DMS79 (cell line): ENCODE measurements at regions not wholly inside any gene's neighbourhood (a gene's known extent, or its start where the extent isn't known, plus 50 kb on each side); places are given as distances from the start of the nearest gene placed in this dataset.

Experiments used
- DNase-seq: peaks from one replicate; lab custom pipeline; 2025; lab: John Stamatoyannopoulos, UW

GRCh38 chr14:101025696-101026095 is 122.2 kb upstream of the RTL1 start:
- DNase-seq = no peak

- no peak for DNase-seq
These were observed 122.8 kb upstream of the RTL1 start for GRCh38 chr14:101026341-101026740.

GRCh38 chr14:101027291-101027690 is 123.8 kb upstream of the RTL1 start:
- DNase-seq = no peak

DNA sequence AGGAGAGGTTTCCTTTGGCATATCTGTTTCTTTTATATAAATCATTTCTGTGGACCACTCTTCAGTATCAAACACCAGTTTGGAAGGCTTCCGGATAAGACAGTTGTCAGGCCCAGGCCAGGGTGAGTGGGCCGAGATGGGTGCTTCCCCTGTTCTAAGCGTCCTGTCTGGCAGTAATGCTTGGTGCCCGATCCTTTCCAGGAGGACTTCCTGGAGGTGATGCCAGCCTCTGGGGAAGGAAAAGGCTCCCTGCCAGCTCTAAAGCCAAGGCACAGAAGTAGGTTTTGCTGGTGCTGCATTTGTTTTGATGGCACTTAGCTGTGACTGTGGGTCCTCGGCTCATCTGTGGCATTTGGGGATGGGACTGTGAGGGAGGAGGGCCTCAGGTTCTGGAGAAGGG is 124.4 kb upstream of the RTL1 start:
- DNase-seq = no peak

- DNase-seq = peak; percentile 82
These were observed 125.6 kb upstream of the RTL1 start for GRCh38 chr14:101028971-101029667.

DNA sequence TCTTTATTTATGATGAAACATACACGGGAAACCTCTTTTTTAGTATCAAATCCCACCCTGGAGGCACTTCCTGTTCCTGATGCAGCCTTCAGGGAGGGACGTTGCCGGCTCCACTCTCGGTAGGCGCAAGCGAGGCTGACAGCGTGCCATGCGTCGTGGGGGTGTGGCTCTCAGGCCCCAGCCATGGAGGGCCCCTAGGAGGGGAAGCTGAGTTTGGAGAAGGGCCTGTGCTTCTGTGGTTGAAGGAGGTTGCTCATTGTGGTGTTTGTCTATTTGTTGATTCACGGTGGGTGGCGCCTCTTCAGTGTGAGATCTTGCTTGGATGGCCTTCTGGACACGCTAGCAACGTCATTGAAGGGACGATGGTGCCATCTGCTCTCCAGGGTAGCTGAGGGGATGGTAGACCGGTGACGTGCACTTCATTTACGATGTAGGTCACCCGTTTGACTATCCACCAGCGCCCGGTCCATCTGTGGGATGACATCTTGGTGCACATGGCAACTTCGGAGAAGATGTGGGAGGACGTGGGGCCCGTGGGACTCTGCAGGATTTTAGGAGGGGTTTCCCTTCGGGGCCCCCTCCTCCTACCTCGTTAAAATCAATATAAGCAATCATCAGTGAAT is 126.3 kb upstream of the RTL1 start:
- no peak for DNase-seq

DNA sequence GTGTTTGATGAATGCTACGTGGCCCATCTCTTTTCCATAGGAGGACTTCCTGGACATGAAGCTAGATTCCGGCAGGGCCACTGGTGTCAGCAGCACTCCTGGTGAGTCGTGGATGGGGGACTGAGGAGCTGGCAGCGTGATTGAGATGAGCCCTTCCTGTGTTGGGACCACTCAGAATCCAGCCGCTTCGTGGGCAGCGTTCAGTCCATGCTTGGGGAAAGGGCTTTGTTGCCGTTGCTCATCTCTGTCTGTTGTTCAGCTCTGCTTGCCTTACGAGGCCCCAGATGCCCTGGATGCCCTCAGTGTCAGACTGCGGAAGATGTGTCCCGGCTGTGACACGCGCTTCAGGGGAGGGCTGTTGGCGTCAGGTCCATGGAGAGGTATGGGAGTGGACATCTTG is 127.1 kb upstream of the RTL1 start:
- DNase-seq = no peak

DNA sequence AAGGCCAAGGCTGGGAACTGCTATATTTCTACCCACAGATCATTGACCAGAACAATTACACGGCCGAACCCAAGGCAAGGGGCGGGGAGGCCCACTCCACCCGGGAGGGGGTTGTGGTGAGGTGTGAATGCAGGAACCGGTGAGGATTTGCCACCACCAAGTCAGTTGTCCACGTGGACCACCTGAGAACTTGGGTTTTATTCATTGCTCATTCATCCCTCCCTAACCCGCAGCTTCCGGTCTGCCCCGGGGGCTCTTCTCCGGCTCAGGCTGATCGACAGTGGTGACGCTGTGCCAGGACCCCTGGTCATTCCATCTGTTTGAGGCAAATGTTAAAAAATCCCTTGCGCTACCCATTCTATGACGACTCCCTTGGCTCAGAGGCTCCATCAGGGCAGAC is 127.7 kb upstream of the RTL1 start:
- DNase-seq = no peak

DNA sequence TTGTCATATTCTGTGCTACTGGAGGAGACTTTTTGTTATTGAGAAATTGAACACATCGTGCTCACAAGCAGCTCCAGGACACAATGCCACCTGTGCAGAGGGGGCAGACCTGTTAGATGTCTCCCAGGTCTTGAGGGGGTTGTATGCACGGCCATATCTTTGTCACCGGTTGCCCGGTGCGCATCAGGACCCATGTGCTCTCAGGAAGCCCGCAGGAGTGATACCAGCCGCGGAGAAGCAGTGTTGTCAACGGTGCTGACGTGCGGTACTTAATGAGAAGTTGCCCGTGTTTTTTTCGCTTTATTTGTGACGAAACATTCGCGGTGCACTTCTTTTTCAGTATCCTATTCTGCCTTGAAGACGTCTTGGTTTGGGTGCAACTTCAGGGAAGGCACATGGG is 128.2 kb upstream of the RTL1 start:
- DNase-seq = no peak

DNA sequence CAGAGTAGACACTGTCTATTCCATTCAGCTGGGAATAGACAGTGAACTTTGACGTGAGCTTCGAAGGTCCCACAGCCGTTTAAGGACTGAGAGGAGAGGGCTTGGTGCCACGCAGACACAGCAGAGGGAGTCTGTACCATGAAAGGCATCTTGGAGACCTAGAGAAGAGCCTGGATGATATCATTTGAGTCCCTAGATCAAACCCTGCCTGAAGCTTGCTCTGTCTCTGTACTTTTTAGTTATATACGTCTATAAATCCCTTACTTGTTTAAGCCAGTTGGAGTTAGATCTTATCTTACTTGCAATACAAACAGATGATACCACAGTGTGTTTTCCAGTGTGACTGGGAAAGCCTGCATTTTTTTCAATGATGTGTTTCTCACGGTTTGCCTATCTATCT is 128.9 kb upstream of the RTL1 start:
- no peak for DNase-seq

DNA sequence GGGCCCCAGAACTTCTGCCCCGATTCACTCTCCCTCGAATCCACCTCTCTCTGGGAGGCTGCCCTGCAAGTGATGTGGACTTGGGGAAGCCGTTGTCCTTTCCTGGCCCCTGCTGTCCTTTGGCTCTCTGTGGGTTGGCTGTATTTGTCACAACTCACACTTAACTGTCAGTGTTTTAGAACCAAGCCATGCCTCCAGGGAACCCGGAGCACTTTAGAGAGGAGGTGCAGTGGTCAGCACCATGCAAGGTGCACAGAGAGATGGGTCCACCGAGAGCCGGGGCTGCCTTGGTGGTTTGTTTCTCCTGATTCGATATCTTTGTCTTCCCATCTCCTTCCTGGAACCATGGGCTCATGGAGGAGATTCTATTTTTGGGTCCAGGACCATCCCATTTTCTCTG is 129.5 kb upstream of the RTL1 start:
- no peak for DNase-seq

- DNase-seq = no peak
These were observed 130.1 kb upstream of the RTL1 start for GRCh38 chr14:101033446-101034165.

DNA sequence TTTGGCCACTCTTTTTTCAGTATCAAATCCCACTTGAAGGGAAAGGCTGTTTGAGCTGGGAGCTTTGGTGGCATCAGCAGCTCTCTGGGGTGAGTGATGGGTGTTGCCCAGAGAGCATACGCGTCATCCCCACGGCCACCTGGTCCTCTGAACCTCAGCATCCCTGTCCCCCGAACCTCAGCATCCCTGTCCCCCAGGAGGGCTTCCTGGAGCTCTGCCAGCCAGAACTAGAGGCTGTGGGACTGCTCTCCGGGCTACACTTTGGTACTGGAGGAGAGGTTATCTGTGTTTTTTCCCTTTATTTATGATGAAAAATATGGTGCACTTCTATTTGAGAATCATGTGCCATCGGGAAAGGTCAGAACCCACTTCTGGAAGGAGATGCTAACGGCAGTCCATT is 131.5 kb upstream of the RTL1 start:
- no peak for DNase-seq

- no peak for DNase-seq
These were observed 132.1 kb upstream of the RTL1 start for GRCh38 chr14:101035466-101036225.

DNA sequence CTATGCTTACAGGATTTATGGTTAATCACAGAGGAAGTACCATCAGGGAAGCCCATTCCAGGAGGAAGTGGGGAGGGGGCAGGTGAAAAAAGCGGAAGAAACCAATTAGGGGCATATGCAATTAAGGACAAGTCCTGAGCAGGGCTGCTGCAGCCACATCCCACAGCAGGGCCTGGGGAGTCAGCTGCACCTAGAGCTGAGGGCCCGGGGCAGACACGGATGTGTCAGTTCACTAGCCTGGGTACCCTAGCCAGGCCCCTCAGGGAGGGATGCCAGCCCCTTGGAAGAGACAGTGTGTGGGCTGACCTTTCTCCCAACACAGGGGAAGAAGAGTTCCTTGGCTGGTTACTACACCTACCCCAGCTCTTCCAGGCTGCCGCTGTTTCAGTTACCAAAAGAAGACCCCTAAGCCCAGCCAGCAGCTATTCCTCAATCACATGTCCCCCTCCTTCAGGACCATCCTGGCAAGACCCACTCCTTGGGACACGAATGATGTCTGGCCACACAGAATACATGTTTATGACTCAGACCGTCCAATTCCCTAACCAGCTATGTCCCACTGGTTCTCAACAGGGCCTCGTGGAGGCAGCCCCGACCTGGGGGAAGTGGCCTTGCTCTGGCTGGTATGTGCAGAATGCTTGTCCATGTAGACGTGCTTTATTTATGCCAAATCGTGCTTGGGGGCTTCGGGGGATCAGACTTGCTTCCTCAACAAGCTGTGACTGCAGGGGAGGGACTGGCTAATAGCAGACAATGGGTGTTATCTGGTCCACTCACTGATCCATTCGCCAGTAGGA is 133.7 kb upstream of the RTL1 start:
- DNase-seq = no peak

DNA sequence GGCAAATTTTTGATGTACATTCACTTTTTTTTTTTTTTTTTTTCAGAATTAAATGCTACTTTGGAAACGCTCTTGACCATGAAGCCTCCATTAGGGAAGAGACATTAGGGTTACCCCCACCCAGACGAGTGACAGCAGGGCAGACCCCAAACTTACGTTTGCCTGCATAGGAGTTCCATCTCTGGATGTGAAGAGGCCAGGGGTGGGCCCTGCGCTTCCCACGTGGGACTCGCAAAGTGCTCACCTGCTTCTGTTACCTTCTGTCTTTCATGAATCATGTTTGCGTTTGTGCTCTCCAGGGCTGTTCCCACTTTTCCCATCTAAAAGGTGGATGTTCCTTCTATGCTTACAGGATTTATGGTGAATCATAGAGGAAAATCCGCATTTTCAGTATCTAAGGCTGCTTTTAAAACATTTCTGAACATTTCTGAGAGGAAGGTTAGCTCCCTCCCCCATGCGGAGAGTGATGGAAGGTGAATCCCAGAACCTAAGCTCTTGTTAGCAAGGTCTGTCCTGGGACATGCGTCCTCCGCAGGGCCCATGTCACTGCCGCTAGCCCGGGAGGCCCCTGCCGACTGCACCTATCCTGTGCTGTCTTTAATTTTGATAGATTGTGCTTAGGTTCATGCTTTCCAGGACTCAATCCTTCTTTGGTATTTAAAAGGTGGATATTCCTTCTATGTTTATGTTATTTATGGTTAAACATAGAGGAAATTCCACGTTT is 135.7 kb upstream of the RTL1 start:
- no peak for DNase-seq

GRCh38 chr14:101039755-101040138 is 136.2 kb upstream of the RTL1 start:
- DNase-seq = no peak

- DNase-seq = no peak
These were observed 137.3 kb upstream of the RTL1 start for GRCh38 chr14:101040538-101041442.

GRCh38 chr14:101043891-101044290 is 140.4 kb upstream of the RTL1 start:
- DNase-seq = no peak

GRCh38 chr14:101044741-101045140 is 141.2 kb upstream of the RTL1 start:
- no peak for DNase-seq
